ENCODE measurements at regions not wholly inside any gene's neighbourhood (a gene's known extent, or its start where the extent isn't known, plus 50 kb on each side); places are given as distances from the start of the nearest gene placed in this dataset.
A peak's percentile ranks its signal among the peaks of the same experiment; 100 is the strongest.

DNA sequence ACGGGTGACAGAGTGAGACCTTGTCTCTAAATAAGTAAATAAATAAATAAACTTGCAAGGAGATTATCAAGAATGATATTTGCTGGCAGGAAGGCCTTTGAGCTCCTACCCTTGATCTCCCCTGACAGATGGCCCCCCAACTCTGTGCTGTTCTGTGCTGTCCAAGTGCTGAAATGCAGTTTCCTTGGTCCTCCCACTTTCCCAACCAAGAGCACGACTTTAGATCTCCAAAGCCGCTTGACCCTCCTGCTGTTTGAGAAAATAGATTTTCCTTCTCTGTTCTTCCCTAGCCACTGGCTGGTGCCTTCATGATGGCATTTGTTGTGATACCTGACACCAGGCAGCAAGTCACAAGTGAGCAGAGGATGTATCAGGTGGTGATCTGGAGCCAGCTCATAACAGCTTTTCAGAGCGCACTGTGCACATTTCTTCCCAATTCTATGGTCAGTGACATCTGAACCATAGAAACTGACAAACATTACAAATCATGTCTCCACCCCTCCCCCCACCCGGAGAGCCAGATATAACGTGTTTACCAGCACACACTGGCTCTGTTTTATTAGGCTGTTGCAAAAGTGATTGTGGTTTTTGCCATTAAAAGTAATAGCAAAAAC, 80.0 kb upstream of the PUM3 start:
- Histone ChIP-seq H3K27me3 (ENCODE audit: control insufficient read depth, insufficient read depth, low read length) (no peaks in the 10 kb centered on the region), H3K36me3 (ENCODE audit: control insufficient read depth, insufficient read depth, low read length) (no peaks in the 10 kb centered on the region), H3K9ac (ENCODE audit: insufficient read depth, low read length) (no peak overlapping the region), H3K9me3 (ENCODE audit: control insufficient read depth, insufficient read depth, low read depth, low read length) (no peaks in the 10 kb centered on the region), H4K20me1 (ENCODE audit: control insufficient read depth, extremely low read depth, insufficient read depth, low read length) (no peaks in the 10 kb centered on the region), H3K79me2 (ENCODE audit: control insufficient read depth, insufficient read depth, low read length) (no peaks in the 10 kb centered on the region), H3K4me1 (ENCODE audit: control insufficient read depth, extremely low read depth, insufficient read depth, low read length) (no peaks in the 10 kb centered on the region), H2AFZ (ENCODE audit: low read length) (no peak overlapping the region), H3K4me3 (replicated peaks in 1 of 4; ENCODE audit: control extremely low read depth in 1 of 4, insufficient read depth in 1 of 4, low read depth in 3 of 4, low read length in 4 of 4) (no peak overlapping the region), H3K4me2 (ENCODE audit: extremely low read depth, insufficient read depth, low read length) (no peak overlapping the region), H3K27ac (ENCODE audit: insufficient read depth, low read length) (no peak overlapping the region)
- no peak for DNase-seq (ENCODE audit: low read depth in 2 of 2)
- TF ChIP-seq EZH2 (IDR thresholded peaks at IDR 0.05; ENCODE audit: low read length, missing control alignments): no peak
- TF ChIP-seq, protein P1, sequence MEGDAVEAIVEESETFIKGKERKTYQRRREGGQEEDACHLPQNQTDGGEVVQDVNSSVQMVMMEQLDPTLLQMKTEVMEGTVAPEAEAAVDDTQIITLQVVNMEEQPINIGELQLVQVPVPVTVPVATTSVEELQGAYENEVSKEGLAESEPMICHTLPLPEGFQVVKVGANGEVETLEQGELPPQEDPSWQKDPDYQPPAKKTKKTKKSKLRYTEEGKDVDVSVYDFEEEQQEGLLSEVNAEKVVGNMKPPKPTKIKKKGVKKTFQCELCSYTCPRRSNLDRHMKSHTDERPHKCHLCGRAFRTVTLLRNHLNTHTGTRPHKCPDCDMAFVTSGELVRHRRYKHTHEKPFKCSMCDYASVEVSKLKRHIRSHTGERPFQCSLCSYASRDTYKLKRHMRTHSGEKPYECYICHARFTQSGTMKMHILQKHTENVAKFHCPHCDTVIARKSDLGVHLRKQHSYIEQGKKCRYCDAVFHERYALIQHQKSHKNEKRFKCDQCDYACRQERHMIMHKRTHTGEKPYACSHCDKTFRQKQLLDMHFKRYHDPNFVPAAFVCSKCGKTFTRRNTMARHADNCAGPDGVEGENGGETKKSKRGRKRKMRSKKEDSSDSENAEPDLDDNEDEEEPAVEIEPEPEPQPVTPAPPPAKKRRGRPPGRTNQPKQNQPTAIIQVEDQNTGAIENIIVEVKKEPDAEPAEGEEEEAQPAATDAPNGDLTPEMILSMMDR (conservative IDR thresholded peaks at IDR 0.05 in 1 of 2, IDR thresholded peaks at IDR 0.05 in 1 of 2; ENCODE audit: low read depth in 1 of 2, low read length in 2 of 2): no peak

- Histone ChIP-seq H3K9me3 (ENCODE audit: control insufficient read depth, insufficient read depth, low read depth, low read length) (no peaks in the 10 kb centered on the region), H3K27me3 (ENCODE audit: control insufficient read depth, insufficient read depth, low read length) (no peaks in the 10 kb centered on the region), H3K4me3 (replicated peaks in 1 of 4; ENCODE audit: control extremely low read depth in 1 of 4, insufficient read depth in 1 of 4, low read depth in 3 of 4, low read length in 4 of 4) (no peak overlapping the region), H3K9ac (ENCODE audit: insufficient read depth, low read length) (no peak overlapping the region), H4K20me1 (ENCODE audit: control insufficient read depth, extremely low read depth, insufficient read depth, low read length) (no peaks in the 10 kb centered on the region), H3K79me2 (ENCODE audit: control insufficient read depth, insufficient read depth, low read length) (no peaks in the 10 kb centered on the region), H3K27ac (ENCODE audit: insufficient read depth, low read length) (no peak overlapping the region), H3K4me1 (ENCODE audit: control insufficient read depth, extremely low read depth, insufficient read depth, low read length) (no peaks in the 10 kb centered on the region), H2AFZ (ENCODE audit: low read length) (no peak overlapping the region), H3K4me2 (ENCODE audit: extremely low read depth, insufficient read depth, low read length) (no peak overlapping the region), H3K36me3 (ENCODE audit: control insufficient read depth, insufficient read depth, low read length) (no peaks in the 10 kb centered on the region)
- peak in 1 of 2 donors; percentile 42 for DNase-seq (ENCODE audit: low read depth in 2 of 2)
- TF ChIP-seq, protein P1 (conservative IDR thresholded peaks at IDR 0.05 in 1 of 2, IDR thresholded peaks at IDR 0.05 in 1 of 2; ENCODE audit: low read depth in 1 of 2, low read length in 2 of 2): no peak
- TF ChIP-seq EZH2 (IDR thresholded peaks at IDR 0.05; ENCODE audit: low read length, missing control alignments): no peak
Observed at GRCh38 chr9:2919347-2919746, 75.5 kb upstream of the PUM3 start.

- TF ChIP-seq EZH2 (IDR thresholded peaks at IDR 0.05; ENCODE audit: low read length, missing control alignments): no peak
- TF ChIP-seq, protein P1 (conservative IDR thresholded peaks at IDR 0.05 in 1 of 2, IDR thresholded peaks at IDR 0.05 in 1 of 2; ENCODE audit: low read depth in 1 of 2, low read length in 2 of 2): no peak
- Histone ChIP-seq H3K9ac (ENCODE audit: insufficient read depth, low read length) (no peak overlapping the region), H2AFZ (ENCODE audit: low read length) (no peak overlapping the region), H3K4me3 (replicated peaks in 1 of 4; ENCODE audit: control extremely low read depth in 1 of 4, insufficient read depth in 1 of 4, low read depth in 3 of 4, low read length in 4 of 4) (no peak overlapping the region), H3K9me3 (ENCODE audit: control insufficient read depth, insufficient read depth, low read depth, low read length) (no peaks in the 10 kb centered on the region), H3K27me3 (ENCODE audit: control insufficient read depth, insufficient read depth, low read length) (no peaks in the 10 kb centered on the region), H3K79me2 (ENCODE audit: control insufficient read depth, insufficient read depth, low read length) (no peaks in the 10 kb centered on the region), H3K4me2 (ENCODE audit: extremely low read depth, insufficient read depth, low read length) (no peak overlapping the region), H3K36me3 (ENCODE audit: control insufficient read depth, insufficient read depth, low read length) (no peaks in the 10 kb centered on the region), H4K20me1 (ENCODE audit: control insufficient read depth, extremely low read depth, insufficient read depth, low read length) (no peaks in the 10 kb centered on the region), H3K27ac (ENCODE audit: insufficient read depth, low read length) (no peak overlapping the region), H3K4me1 (ENCODE audit: control insufficient read depth, extremely low read depth, insufficient read depth, low read length) (no peaks in the 10 kb centered on the region)
- DNase-seq (ENCODE audit: low read depth in 2 of 2): no peak
Observed at GRCh38 chr9:2916382-2916985, 72.6 kb upstream of the PUM3 start.
